CD4-positive, alpha-beta T cell treated with Interleukin-12 subunit alpha and Interleukin-12 subunit beta, for 1 hour (primary cell): ENCODE measurements at regions not wholly inside any gene's neighbourhood (a gene's known extent, or its start where the extent isn't known, plus 50 kb on each side); places are given as distances from the start of the nearest gene placed in this dataset.
"Not testable (repeated sequence)": the region's sequence is repeated elsewhere in the genome, so short reads cannot be mapped to it uniquely, and the experiment has no call there.

Experiments used
- DNase-seq: peaks from one replicate; pipeline ENCODE4 v3.0.0-alpha.2; 2020

DNA sequence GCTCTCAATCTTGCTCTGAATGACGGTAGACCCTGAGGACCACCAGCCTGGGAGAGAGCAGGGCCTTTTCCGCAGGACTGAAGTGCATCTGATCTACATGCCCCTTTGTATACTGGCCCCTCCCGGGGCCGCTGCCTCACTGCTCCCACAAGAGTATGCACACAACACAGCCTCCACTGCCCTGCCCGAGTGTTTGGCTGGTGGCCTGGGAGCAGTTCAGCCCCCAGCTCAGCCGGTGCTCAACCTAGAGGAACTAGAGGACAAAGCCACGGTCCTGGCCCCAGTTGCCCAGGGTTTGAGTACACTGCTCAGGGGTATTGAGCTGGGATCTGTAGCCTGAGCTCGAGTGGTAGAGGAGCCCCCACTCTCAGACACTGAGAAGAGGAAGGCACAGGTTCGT lies 118.9 kb upstream of the CAB39 start:
- no peak for DNase-seq

DNA sequence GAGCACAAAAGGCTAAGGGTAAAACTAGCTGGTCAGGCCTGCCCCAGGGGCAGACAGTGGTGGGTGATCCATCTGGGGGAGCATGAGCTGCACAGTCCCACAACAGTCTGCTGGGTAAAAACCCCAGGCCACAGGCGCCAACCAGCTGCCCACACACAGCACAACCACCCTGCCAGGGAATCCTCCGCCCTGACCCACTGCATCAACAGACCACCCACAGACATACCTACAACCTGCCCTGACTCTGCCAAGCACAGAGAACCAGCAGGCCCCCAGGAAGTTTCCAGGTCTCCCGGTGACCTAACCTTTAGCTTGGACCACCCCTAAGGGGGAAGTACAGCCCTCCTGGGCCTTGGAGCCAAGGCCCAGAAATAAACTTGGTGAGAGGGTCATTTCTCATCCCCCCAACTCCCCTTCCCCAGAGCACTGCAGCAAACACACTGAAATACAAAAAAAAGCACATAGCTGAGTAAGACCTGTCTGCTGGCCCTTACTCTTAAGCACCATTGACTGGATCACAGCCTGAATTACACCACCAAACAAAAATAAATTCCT lies 118.3 kb upstream of the CAB39 start:
- no peak for DNase-seq

GRCh38 chr2:230599853-230600252 lies 112.8 kb upstream of the CAB39 start:
- DNase-seq = no peak

- peak; percentile 41 for DNase-seq
Observed at GRCh38 chr2:230600285-230600684, 112.4 kb upstream of the CAB39 start.

- no peak for DNase-seq
Observed at GRCh38 chr2:230600881-230601280, 111.8 kb upstream of the CAB39 start.

- DNase-seq = no peak
Observed at GRCh38 chr2:230601510-230601909, 111.1 kb upstream of the CAB39 start.

GRCh38 chr2:230602562-230603230 lies 109.9 kb upstream of the CAB39 start:
- DNase-seq = peak; percentile 64

DNA sequence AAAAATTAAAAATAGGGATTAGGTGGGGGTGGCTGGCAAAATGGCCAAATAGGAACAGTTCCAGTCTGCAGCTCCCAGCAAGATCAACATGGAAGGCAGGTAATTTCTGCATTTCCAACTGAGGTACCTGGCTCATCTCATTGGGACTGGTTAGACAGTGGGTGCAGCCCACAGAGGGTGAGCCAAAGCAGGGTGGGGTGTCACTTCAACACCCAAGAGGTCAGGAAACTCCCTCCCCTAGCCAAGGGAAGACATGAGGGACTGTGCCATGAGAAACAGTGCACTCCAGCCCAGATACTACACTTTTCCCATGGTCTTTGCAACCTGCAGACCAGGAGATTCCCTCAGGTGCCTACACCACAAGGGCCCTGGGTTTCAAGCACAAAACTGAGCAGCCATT lies 109.3 kb upstream of the CAB39 start:
- peak; percentile 20 for DNase-seq

DNA sequence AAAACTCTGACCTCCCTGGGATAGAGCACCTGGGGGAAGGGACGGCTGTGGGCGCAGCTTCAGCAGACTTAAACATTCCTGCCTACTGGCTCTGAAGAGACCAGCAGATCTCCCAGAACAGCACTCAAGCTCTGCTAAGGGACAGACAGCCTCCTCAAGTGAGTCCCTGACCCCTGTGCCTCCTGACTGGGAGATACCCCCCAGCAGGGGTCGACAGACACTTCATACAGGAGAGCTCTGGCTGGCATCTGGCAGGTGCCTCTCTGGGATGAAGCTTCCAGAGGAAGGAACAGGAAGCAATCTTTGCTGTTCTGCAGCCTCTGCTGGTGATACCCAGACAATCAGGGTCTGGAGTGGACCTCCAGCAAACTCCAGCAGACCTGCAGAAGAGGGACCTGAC lies 108.5 kb upstream of the CAB39 start:
- DNase-seq = not testable (repeated sequence)

DNA sequence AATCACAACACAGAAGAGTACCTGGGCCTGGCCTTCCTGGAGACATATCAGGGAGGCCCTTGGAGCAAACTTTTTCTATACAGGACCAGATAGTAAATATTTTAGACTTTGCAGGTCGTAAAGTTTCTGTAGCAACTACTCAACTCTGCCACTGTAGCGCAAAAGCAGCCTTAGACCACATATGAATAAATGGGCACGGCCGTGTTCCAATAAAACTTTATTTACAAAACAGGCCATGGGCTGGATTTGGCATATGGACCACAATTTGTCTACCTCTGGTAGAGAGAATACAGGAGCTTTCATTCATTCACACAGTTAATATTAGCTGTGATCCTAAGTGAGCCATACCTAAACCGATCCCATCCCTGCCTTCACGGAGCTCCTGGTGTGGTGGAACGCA lies 98.6 kb upstream of the CAB39 start:
- no peak for DNase-seq

GRCh38 chr2:230614913-230615332 lies 97.7 kb upstream of the CAB39 start:
- no peak for DNase-seq

GRCh38 chr2:230617256-230617706 lies 95.4 kb upstream of the CAB39 start:
- DNase-seq = not testable (repeated sequence)

- DNase-seq = no peak
Observed at GRCh38 chr2:230619491-230619890, 93.2 kb upstream of the CAB39 start.

GRCh38 chr2:230625220-230625619 lies 87.4 kb upstream of the CAB39 start:
- not testable (repeated sequence) for DNase-seq

- DNase-seq = not testable (repeated sequence)
Observed at GRCh38 chr2:230627091-230627490, 85.6 kb upstream of the CAB39 start.

DNA sequence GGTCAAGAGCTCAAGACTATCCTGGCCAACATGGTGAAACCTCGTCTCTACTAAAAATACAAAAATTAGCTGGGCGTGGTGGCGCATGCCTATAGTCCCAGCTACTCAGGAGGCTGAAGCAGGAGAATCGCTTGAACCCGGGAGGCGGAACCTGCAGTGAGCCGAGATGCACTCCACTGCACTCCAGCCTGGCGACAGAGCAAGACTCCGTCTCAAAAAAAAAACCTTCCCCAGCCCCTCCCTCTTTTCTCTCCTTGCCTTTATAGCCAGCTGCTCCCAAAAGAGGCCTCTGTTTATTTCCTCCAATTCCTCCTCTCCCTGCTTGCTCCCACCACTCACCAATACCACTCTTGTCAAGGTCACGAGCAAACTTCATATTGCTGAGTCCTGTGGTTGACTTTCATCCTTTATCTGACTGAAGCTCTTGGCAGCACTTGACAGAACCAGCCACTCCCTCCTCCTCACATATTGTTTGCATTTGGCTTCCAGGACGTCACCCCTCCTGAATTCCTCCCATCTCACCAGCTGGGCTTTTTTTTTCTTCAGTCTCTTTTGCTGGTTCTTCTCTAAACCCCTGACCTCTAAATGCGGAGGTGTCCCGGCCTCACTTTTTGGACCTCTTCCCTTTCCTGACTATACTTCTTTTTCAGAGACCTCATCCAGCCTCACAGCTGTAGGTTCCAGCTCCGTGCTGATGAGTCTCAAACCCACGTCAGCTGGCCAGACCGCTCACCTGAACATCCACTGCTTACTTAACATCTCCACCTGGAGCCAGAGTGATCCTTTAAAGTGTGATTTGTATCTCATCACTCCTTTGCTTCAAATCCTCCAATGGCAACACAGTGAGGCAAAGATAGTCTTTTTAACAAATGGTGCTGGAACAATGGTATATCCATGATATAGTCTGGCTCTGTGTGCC lies 84.6 kb upstream of the CAB39 start:
- DNase-seq = no peak

DNA sequence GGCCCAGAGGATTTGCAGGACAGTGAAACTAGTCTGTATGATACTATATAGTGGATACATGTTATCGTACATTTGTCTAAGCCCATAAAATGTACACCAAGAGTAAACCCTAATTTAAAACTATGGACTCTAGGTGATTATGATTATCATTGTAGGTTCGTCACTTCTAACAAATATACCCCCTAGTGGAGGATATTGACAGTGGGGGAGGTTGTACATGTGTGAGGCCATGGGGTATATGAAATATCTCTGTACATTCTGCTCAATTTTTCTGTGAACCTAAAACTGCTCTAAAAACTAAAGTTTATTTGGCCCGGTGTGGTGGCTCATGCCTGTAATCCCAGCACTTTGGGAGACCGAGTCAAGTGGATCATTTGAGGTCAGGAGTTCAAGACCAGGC lies 81.2 kb upstream of the CAB39 start:
- no peak for DNase-seq

DNA sequence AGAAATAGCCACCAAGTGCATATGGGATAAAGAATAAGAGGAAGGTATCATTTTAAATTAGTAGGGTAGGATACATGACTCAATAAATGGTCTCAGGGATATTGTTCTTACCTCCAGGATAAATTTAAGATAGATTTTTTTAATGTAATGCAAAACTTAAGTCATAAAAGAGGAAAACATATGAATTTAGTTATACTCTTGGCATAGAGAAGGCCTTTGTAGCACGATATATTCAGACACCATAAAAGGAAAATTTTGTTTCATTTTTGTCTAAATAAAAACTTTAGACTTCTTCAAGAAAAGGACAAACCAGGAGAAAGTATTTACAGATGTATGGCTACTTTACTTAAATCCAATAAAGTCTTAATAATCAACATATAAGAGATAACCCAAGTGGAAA lies 78.5 kb upstream of the CAB39 start:
- no peak for DNase-seq

DNA sequence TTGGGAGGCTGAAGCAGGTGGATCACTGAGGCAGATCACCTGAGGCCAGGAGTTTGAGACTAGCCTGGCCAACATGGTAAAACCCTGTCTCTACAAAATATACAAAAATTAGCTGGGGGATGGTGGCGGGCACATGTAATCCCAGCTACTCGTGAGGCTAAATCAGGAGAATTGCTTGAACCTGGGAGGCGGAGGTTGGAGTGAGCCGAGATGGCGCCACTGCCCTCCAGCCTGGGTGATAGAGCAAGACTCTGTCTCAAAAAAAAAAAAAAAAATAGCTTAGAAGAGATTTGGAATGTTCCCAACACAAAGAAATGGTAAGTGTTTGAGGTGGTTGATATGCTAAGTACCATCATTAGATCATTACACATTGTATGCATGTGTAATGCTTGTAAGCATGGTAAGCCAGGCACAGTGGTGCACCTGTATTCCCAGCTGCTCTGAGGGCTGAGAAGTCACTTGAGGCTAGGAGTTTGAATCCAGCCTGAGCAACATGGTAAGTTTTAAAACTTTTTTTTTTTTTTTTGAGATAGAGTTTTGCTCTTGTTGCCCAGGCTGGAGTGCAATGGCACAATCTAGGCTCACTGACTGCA lies 77.8 kb upstream of the CAB39 start:
- DNase-seq = not testable (repeated sequence)

DNA sequence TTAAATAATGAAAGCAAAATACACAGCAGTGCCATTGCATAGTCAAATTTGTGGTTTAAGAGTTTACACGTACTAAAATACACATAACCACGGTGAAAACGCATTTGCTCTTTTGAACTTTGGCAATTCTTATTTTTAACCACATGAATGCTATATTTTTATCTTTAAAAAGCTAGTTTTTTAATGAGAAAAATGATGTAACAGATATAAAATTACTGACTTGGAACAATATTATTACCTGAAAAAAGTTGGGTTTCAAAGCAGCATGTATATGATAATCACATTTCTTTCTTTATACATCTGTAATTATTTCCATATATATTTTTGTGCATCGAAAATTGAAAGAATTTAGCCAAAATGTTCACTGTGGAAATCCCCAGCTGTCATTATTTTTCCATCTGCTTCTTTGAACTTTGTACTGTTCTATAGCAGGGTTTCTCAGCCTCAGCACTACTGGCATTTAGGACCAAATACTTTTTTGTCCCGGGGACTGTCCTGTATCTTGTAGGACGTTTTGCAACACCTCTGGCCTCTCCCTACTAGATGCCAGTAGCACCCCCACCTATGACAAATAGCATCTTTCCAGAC lies 75.9 kb upstream of the CAB39 start:
- DNase-seq = no peak

DNA sequence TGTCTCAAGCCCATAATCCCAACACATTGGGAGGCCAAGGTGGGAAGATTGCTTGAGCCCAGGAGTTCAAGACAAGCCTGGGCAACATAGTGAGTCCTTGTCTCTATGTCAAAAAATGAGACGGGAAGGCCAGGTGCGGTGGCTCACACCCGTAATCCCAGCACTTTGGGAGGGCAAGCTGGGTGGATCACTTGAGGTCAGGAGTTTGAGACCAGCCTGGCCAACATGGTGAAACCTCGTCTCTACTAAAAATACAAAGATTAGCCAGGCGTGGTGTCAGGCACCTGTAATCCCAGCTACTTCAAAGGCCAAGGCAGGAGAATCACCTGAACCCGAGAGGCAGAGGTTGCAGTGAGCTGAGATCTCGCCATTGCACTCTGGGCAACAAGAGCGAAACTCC lies 75.2 kb upstream of the CAB39 start:
- DNase-seq = not testable (repeated sequence)

DNA sequence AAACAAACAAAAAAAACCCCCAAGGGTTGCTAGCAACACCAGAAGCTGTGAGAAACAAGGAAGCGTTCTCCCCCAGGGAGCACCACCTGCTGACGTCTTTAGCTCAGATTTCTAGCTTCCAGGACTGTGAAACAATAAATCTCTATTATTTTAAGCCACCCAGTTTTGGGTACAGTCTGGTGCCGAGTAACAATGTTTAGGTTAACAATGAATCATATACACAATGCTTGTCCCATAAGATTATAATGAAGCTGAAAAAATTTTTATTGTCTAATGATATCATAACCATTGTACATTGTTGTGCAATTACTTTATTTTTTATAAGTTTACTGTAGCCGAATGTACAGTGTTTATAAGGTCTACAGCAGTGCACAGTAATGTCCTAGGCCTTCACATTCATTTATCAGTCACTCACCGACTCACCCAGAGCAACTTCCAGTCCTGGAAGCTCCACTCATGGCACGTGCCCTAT lies 72.1 kb upstream of the CAB39 start:
- DNase-seq = no peak

DNA sequence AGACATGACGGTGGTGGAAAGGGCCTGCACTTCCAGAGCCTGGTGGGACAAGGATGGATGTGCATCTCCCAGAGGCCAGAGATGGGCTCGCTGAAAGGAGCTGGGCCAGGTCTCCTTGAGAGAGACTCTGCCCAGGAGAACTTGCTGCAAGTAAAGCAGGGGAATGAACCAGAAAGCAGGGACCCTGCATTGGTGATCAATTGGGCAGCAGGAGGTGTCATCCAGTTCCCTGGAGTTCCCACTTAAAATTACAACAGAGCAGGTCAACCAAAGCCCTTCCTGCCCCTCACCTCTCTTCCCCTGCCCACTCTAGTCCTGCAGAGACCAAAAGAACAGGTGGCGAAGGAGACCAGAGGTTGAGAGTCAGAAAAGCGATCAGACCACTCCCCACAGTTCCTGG lies 69.7 kb upstream of the CAB39 start:
- no peak for DNase-seq
